ENCODE measurements at regions not wholly inside any gene's neighbourhood (a gene's known extent, or its start where the extent isn't known, plus 50 kb on each side); places are given as distances from the start of the nearest gene placed in this dataset.

- TF ChIP-seq CTCF (conservative IDR thresholded peaks at IDR 0.05; ENCODE audit: low read depth, low read length) (no peak), EZH2 (IDR thresholded peaks at IDR 0.05; ENCODE audit: borderline replicate concordance, low read depth, low read length, poor library complexity, severe bottlenecking) (no peak)
Observed at GRCh38 chr14:104477117-104477623, 102.4 kb upstream of the C14orf180 start.
